LNCaP clone FGC (cell line): ENCODE measurements at regions not wholly inside any gene's neighbourhood (a gene's known extent, or its start where the extent isn't known, plus 50 kb on each side); places are given as distances from the start of the nearest gene placed in this dataset.
"Not testable (repeated sequence)": the region's sequence is repeated elsewhere in the genome, so short reads cannot be mapped to it uniquely, and the experiment has no call there.

ENCODE experiments used
- DNase-seq: peaks from one replicate; pipeline ENCODE4 v3.0.0-alpha.2; 2011; ENCODE audit warnings: low read depth
- H3K4me3 ChIP-seq: 2 replicates; pipeline ENCODE4 v1.5.1; 2011; ENCODE audit warnings: mild to moderate bottlenecking, low read depth, low read length, control low read depth
- TF ChIP-seq, protein P1 (sequence below): IDR thresholded peaks from 2 replicates; pipeline ENCODE4 v1.5.1; 2012; ENCODE audit warnings: mild to moderate bottlenecking; ENCODE audit not compliant: control insufficient read depth, insufficient read depth; ENCODE audit errors: extremely low read depth

DNA sequence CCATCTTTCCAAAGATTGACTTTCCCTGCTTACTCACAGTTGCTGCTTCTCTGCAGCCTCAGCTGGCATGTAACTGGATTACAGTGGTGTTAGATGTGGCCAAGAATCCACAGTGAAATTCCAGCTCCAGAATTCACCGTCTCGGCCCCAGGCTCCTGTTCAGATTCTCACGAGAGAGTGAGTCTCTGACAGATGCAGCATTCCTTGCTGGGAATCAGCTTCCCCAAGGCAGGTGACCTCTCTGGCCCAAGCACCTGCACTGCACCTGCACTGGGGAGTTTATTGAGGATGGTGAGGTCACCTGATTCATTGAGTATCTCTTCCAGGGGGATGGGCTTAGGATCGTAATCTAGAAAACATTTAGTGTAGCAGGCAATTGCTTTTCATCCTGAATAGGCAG, 600.5 kb upstream of the RBFOX1 start:
- H3K4me3 ChIP-seq, result no peak overlapping the region
- no peak for DNase-seq
- TF ChIP-seq, protein P1, sequence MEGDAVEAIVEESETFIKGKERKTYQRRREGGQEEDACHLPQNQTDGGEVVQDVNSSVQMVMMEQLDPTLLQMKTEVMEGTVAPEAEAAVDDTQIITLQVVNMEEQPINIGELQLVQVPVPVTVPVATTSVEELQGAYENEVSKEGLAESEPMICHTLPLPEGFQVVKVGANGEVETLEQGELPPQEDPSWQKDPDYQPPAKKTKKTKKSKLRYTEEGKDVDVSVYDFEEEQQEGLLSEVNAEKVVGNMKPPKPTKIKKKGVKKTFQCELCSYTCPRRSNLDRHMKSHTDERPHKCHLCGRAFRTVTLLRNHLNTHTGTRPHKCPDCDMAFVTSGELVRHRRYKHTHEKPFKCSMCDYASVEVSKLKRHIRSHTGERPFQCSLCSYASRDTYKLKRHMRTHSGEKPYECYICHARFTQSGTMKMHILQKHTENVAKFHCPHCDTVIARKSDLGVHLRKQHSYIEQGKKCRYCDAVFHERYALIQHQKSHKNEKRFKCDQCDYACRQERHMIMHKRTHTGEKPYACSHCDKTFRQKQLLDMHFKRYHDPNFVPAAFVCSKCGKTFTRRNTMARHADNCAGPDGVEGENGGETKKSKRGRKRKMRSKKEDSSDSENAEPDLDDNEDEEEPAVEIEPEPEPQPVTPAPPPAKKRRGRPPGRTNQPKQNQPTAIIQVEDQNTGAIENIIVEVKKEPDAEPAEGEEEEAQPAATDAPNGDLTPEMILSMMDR, result no peak

DNA sequence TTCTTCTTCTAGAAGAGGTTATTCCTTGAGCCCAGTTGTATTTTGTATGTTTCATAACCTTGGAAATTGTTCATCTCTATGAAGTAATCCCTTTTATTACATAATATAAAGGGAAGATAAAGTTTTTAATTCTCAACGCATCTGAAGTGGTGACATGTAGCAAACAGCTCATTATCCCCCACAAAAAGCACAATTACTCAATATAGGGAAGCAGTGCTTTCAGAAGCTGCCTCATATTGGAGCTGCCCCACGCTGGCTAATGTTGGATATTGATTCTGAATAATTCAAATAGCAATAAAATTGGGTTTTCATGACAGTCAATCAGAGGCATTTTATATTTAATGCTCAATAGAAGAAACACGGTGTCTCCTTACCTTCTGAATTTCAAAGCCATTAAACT, 604.3 kb upstream of the RBFOX1 start:
- TF ChIP-seq, protein P1, result no peak
- no peak for DNase-seq

DNA sequence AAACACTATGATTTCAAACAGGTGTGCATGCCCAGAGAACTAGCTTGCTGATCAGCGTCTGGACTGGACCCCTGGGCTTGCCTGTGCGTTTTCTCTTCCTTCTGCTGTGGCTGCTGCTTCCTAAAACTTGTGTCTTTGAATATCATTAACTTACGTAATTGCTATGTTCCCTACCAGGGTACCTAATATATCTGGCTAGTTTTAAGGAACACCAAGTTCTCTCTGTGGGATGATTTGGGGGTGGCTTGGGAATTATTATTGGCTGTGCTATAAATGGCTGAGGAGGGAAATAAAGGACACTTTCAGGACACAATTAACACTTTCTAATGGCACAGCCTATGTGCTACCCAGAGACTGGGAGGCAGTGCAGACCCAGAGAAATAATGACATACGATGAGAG, 606.0 kb upstream of the RBFOX1 start:
- DNase-seq, result no peak
- TF ChIP-seq, protein P1, result no peak

More for the DNA sequence above, 604.3 kb upstream of the RBFOX1 start:
- H3K4me3 ChIP-seq, result no peak overlapping the region

DNA sequence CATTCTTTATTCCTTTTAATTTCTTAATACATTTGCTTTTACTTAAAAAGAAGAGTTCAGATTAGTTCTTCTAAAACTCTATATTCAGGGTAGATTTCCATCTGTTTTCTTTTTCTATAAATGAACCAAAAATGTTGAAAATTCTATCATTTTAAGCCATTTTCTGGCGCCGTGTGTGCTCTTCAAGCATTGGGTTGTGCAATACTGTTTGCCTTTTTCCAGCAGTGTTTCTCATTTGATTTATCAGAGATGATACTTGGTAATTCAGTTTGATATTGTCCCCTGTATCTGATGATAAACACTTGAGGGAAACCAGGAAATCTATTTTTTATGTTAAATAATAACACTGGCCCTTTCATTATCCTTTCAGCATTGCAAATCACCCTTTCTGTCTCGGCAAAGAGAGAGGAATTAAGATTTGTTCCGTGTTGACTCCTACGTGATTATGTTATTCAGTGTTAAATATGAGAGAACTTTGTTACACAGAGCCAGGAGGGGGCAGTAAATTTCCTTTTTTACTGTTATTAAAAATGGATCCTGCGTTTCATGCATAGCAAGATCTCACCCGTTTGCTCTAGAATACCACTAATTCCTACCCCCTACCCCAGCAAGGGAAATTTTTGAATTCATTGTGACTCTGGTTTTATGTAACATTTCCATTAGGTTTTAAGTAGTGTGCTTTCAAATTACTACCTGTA, 606.9 kb upstream of the RBFOX1 start:
- TF ChIP-seq, protein P1, result peak; percentile 18; the same call in 1 of the 2 replicates
- H3K4me3 ChIP-seq, result no peak overlapping the region
- DNase-seq, result no peak

More for the DNA sequence above, 606.0 kb upstream of the RBFOX1 start:
- H3K4me3 ChIP-seq, result no peak overlapping the region

DNA sequence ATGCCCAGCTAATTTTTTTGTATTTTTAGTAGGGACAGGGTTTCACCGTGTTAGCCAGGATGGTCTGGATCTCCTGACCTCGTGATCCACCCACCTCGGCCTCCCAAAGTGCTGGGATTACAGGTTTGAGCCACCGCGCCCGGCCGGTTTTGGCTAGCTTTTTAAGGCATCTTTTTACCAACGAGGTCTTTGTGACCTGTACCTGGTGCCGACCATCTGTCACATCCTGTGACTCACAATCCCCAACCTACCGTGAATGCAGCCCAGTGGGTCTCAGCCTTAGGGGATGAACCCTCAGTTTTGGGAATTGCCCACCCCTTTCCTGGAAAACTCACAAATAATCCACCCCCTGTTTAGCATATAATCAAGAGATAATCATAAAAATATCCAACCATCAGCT, 607.4 kb upstream of the RBFOX1 start:
- not testable (repeated sequence) for DNase-seq, H3K4me3 ChIP-seq

DNA sequence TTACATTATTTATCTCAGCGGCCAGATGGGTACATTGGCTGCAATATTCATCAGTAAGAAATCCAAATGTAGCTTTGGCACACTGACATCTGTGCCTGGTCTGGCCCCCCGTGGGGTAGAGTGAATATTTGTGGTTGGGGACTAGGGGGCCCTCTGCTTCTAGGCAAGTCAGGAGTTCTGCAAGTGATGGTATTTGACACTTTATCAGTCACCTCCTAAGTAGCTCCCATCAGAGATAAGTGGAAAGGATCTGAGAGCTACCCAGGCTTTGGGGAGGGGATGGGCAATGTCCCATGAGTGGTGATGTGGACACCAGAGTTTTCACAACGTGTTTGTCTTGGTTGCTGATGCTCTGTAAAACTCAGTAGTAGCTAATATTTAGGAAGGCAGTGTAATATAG, 609.9 kb upstream of the RBFOX1 start:
- TF ChIP-seq, protein P1, result no peak

DNA sequence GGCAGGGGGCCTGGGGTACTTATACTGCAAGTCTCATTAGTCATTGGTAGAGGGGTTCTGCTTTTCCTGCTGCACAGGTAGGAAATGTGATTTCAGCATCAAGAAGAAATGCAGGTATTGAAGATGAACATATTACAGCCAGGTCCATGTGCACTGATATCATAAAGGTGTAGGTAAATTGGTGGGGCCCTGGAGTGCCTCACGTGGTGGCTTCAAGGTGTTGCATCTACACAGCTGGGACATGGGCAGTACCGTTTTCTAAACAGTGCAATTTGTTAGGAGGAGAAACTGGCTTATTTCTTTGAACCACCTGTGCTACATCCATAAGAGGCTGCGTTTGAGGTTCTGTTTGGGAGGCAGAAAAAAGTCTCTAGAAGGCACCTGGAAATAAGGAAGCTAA, 618.1 kb upstream of the RBFOX1 start:
- H3K4me3 ChIP-seq, result no peak overlapping the region
- DNase-seq, result no peak
- TF ChIP-seq, protein P1, result 0 out of 2 replicates have a peak, but pooled peaks have one; percentile 1

More for the DNA sequence above, 609.9 kb upstream of the RBFOX1 start:
- H3K4me3 ChIP-seq, result no peak overlapping the region
- DNase-seq, result no peak
